ENCODE measurements at regions not wholly inside any gene's neighbourhood (a gene's known extent, or its start where the extent isn't known, plus 50 kb on each side); places are given as distances from the start of the nearest gene placed in this dataset.

DNA sequence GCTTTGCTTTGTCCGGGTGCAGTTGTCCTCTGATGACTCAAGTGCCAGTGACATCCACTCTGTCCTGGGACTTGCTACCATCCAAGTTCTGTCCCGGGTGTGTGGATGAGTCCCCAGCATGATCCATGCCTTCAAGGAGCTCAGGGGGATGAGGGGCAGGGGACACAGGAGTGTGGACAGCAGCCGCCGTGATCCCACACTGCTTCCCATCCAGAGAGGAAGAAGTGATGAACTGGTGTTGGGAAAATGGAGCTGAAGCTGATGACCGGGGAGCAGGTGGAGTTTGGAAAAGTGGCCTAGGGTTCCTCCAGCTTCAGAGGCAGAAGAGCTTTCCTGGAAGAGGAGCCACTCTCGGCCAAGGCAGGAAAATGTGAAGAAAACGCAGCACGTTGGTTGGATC is 249.6 kb upstream of the TNRC6C start:
- DNase-seq (ENCODE audit: low read depth in 2 of 2): no peak

DNA sequence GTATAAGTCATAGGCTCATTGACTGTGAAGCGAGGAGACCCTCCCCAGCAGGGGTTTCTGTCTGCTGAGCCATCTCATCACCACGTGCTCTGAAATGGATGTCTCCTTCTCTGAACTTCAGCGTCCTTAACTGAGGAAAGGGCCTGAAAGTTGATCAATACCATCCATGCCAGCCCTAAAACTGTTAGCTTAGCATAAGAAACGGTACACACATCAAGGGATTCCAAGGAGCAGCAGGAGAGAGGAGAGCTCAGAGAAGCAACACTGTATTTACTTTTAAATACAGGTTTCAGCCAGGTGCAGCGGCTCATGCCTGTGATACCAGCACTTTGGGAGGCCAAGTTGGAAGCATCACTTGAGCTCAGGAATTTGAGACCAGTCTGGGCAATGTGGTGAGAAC is 248.9 kb upstream of the TNRC6C start:
- DNase-seq (ENCODE audit: low read depth in 2 of 2): no peak

DNA sequence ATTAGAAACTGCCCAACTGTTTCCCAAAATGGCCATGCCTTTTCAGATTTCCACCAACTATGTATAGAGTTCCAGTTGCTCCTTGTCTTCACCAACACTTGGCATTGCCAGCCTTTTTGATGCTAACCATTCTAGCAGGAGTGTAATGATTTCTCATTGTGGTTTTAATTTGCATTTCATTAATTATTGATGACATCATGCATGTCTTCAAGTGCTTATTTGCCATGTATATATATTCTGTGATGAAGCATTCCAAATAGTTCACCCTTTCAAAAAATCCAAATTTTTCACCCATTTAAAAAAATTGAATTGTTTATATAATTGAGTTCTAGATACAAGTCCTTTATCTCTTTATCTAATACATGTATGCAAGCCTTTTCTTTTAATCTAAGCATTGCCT is 245.9 kb upstream of the TNRC6C start:
- DNase-seq (ENCODE audit: low read depth in 2 of 2): no peak

DNA sequence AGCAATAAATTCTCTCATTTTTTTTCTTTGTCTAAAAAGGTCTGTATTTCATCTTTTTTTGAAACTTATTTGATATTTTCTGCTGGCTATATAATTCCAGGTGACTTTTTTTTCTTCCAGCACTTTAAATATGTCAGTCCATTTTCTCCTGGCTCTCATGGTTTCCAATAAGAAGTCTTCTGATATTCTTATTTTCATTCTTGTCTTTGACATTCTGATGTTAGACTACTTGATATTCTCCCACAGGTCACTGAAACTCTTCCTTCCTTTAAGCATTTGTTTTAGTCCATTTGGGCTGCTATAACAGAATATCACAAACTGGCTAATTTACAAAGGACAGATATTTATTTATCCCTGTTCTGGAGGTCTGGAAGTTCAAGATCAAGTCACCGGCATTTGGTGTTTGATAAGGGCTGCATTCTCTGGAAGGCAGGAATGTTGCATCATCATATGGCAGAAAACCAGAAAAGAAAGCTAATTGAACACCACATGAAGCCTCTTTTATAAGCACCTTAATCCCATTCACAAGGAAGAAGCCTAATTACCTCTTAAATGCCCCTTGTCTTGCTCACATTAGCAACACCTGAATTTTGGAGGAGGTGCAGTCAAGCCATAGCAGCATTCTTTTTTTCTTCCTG is 242.1 kb upstream of the TNRC6C start:
- no peak for DNase-seq (ENCODE audit: low read depth in 2 of 2)

DNA sequence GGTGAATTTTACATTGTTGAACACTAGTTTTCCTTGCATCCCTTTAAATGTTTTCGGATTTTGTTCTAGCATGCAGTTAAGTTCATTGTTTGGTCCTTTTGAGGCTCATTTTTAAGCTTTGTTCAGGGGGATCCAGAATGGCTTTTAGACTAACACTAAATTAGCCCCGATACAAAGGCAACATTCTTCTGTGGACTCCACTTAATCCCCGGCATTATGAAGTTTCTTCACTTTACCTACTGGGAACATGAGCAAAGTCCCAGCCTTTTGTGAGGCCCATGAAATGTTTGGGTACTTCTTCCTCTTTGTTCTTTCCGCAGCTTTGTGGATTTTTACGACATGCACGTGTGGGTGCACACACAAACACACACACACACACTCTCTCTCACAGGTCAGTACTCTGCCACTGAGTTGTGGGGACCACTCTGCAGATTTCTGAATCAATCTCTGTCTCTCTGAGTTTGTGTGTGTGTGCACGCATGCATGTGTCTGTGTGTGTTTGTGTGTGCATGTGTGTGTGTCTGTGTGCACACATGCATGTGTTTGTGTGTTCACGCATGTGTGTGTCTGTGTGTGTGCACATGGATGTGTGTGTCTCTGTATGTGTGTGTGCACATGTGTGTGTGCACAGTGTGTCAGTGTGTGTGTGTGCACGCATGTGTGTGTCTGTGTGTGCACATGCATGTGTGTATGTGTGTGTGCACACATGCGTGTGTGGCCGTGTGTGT is 240.4 kb upstream of the TNRC6C start:
- DNase-seq (ENCODE audit: low read depth in 2 of 2): no peak

DNA sequence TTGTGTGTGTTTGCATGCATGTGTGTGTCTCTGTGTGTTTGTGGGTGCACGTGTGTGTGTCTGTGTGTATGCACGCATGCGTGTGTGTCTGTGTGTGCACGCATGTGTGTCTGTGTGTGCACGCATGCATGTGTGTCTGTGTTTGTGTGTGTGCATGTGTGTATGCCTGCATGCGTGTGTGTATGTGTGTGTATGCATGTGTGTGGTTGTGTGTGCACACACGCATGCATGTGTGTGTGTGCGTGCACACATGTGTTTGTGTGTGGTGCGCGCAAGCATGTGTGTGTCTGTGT is 239.9 kb upstream of the TNRC6C start:
- no peak for DNase-seq (ENCODE audit: low read depth in 2 of 2)

DNA sequence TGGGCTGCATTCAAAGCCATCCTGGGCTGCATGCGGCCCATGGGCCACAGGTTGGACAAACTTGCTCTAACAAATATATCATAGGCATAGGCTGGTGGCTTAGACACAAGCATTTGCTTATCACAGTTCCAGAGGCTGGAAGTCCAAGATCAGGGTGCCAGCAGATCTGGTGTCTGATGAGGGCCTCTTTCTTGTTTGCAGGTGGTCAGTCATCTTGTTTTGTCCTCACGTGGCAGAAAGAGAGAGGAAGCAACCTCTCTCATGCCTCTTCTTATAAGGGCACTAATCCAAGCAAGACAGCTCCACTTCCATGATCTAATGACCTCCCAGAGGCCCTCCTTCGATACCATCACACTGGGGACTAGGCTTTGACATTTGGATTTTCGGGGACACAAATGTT is 238.7 kb upstream of the TNRC6C start:
- DNase-seq (ENCODE audit: low read depth in 2 of 2): no peak

DNA sequence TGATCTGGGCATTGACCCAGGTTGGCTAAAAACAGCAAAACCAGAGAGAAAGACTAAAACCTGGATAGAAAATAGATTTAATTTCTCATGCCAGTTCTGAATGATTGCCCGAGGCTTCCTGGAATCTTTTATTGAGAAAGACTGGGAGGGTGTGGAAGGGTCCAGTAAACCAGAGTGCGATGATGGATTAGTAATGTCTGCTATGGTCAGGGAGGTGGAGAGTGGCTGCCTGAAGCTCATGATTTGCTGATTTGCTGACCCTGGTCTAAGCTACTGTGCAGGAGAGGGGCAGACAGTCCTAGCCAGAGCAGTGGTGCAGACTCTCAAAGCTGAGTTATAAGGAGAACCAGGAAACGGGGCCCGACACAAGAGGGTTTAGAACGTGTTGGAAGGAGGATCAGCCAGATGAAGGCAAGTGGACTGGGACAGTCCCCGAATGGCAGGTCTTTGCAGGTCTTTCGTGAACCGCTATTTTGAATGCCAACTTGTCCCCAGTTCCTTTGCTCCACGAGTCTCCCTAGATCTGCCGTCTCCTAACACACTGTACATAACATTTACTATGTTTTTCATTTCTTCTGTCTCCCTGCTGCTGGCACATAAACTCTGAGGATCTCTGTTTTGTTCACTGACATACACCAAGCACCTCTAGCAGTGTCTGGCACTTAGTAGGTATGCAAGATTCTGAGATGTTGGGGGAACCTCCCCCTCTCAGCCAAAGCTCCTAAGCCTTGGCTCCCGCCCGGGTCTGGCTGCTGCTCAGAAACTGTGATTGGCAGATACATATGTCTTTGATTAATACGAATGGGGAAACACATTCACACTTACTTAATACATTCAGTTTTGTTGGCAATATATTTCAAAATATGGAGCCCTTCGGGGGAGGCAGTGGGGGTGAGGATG is 237.3 kb upstream of the TNRC6C start:
- DNase-seq (ENCODE audit: low read depth in 2 of 2): no peak

DNA sequence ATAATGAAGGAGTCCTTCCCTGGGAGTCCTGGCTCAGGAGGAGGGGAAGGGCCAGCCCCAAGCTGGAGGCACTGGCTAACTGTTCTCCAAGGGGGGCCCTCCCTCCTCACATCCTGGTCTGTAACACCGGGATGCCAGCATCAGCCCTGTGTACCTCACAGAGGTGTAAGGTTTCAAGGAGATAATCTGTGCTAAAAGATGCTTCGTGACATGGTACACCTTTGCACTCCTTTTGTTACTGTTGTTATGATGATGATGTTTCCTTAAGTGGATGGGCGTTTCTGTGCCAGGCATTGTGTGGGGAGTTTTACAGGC is 236.7 kb upstream of the TNRC6C start:
- no peak for DNase-seq (ENCODE audit: low read depth in 2 of 2)

DNA sequence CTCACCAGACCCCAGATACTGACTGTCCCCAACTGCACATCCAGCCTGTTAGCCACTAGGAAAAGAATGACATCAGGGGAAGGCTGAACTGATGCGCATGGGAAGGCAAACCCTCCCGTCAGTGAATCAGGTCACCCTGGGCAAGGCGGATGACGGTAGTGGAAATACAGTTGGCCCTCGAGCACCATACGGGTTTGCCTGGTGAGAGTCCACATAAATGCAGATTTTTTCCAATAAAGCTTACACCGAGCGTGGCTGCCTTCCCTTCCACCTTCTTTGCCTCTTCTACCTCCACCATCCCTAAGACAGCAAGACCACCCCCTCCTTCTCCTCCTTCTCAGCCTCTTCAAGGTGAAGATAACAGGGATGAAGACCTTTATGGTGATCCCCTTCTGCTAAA is 236.1 kb upstream of the TNRC6C start:
- DNase-seq (ENCODE audit: low read depth in 2 of 2): no peak

DNA sequence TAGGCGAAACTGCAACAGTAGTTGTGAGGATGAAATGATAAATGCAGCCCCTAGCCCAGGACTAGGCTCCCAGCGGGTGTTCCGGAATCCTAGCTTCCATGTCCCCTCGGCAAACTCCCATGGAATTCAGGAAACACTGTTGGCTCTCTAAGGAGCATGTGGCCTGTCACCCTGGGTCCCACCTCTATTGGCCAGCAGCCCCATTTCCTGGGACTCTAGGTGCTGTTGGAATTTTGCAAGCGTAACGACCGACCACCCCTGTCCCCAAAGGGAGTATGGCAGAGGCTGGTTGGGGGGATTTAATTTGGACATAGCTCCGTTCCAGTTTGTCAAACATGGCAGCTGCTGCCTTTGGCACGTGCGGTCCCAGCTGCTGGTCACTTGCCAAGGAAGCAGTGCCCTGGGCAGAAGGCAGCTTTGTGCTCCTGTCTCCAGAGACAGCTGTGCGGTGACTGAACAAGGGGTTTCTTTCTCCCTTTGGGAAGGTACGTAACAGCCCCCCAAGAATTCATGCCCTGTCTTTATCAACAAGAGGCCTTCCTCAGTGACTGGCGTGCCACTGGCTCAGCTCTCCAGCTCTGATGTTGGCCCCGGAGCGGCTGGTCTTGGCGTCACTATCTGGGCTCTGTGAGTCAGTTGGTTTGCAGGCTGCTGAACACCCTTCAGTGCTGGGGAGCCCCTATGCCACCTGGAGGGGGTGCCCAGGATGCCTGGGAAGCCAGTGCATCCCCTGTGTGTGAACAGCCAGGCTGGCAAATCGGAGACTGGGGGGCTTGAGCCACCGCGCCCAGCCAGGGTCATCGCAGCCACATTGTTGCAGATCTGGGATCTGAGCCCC is 235.2 kb upstream of the TNRC6C start:
- DNase-seq (ENCODE audit: low read depth in 2 of 2): no peak

DNA sequence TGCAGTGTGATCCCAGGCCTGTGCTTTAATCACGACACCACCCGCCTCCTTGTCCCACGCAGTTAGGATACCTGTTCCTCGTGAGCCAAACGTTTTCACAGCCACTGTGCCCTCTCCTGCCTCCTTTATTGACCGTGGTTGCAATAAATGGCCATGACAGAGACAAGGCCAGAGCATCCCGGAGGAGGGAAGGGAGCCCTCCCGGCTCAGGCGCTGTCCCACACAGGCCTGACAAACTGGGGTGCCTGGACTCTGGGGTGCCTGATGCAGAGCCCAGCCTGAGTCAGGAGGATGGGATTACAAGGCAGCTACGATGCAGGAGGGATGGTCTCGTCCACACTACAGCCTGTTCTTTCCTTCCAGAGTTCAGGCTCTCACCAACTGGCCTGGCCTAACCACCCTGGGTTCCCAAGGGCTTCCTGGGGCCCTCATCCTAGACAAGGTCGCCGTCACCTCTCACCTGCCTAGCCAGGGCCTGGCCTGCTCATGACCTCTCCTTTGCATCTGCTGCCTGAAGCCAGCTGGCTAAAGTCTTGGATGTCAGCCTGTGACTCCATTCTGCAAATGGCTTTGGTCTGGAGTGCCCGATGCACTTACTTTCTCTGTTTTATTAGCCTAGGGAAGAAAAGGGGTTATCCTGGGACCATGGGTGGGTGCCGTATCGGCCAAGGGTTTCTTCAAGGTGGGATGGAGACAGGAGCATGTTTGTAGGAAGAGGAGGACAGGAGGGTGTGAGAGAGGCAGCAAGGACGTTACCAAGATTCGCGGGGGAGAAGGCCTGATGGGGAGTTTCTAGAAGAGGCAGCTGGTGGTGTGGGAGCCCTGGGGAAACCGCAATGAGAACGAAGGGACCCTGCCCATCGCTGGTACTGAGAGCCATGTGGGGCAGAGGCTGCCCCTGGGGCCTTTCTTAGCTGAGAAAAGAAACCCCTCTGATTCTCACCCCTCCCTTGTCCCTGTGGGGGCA is 234.3 kb upstream of the TNRC6C start:
- DNase-seq (ENCODE audit: low read depth in 2 of 2): no peak

DNA sequence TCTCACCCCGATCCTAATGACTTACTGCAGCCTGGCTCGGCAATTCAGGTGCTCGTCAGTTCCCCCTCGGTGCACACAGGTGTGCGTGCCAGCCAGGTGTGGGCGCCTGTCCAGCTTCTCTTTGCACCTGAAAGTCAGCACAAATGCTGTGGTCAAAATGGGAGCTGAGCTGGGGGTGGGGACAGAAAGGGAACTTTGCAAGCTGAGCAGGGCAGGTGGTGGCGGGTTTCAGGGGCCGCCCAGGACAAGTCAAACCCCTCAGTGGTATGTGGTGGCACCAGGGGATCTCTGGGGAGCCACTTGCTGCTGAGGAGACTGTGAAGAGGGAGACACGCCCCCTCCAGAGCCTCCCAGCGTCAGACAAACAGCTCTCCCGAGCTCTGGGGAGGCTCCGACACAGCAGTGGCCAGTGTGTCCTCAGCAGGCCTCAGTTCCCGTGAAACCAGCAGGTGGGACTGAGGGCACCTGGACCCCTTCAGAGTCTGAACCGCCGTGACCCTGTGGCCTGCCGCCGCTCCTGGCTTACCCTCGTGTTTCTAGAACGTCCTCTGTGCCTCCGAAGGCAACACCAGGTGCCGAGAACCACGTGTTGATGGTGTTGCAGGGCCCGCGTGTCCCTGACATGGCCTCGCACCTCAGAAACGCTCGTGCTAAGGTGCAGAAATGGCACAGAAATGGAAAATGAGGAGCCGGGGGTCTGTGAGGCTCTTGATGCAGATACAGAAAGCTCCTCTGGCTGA is 233.5 kb upstream of the TNRC6C start:
- DNase-seq (ENCODE audit: low read depth in 2 of 2): no peak

DNA sequence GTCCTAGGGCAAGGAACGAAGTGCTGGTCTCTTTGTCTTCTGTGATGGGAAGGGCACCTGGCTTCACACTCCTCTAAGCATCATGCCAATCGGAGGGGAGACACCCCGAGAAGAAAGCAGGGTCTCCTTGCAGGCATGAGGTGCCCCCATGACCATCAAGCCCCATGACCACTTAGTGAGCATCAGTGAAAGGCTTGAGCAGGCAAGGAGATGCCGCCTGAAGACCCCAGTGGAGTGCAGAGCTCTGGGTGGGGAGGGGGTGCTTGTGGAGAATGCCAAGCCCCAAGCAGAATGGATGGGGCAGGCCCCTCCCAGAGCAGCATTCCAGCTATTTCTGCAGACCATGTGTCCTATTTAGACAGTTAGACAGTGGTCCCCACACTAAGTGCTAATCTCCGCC is 232.7 kb upstream of the TNRC6C start:
- DNase-seq (ENCODE audit: low read depth in 2 of 2): no peak

DNA sequence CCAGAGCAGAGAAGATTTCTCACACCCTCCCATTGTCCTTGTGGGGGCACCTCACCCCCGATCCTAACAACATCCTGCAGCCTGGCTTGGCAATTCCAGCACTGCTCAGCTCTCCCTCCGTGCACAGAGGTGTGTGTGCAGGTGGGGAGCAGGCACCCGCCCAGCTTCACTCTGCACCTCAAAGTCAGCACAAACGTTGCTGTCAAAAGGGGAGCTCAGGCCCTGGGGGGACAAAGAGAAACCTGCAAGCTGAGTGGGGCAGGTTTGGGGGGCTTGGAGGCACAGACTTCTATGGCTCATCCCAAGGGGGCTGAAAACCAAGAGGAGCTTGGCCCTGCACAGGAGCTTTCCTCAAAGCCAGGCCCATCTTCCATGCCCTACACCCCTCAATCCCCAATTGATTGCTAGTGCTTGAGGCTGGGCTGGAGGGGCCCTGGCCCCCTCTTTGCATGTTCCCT is 231.9 kb upstream of the TNRC6C start:
- DNase-seq (ENCODE audit: low read depth in 2 of 2): no peak

DNA sequence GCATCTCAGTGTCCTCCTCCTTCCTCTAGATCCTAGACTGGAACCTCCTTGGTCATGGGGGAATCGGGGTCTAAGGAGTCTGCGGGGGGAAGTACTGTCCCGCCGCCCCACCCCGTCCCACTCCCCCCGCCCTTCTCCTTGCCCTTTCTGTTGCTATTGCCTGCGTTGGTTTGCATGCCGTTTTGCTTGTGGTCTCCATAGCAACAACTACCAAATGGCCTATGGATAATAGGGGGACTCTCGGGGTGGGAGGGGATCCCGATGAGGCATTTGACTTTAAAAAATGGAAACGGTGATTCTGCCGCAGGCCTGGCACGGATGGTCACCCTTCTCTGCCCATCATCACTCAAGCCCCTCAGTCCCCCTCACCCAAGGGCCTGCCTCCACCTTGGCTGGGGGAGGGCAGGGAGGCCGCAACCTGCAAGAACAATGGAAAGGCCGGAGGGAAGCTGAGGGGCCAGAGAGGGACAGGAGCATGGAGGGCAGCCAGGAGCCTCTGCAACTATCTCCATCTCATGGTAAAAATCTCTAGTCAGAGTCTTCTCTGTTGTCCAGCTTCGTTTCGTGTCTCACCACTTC is 231.4 kb upstream of the TNRC6C start:
- DNase-seq (ENCODE audit: low read depth in 2 of 2): no peak

DNA sequence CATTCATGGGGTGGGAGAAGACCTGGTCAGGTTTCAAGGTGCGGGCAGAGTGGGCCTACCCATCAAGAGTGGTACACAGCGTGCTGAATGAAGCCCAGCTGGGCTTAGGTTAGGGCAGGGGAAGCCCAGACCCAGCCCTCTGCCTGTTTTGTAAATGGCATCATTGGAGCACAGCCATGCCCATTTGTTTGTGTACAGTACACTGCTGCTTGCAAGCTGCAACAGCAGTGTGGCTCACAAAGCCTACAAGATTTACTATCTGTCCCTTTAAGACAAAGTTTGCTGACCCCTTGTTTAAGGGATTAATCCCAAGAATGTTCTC is 230.1 kb upstream of the TNRC6C start:
- no peak for DNase-seq (ENCODE audit: low read depth in 2 of 2)

DNA sequence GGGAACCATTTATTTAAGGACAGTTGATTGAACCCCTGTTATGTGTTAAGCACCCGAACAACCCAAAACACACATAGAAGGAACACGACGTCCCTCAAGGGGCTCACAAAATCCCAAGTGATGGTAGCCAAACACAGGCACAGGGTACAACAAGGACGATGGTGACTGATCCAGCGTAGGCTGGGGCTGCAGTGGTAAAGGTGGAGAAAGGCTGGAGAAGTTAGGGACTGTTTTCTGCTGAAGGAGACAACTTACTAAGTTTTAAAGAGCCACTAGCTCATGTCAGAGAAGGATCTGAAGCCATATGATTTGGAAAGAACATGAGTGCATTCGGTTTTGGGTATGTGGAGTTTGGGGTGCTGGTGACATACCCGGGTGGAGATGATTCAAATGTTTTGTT is 229.6 kb upstream of the TNRC6C start:
- DNase-seq (ENCODE audit: low read depth in 2 of 2): no peak

DNA sequence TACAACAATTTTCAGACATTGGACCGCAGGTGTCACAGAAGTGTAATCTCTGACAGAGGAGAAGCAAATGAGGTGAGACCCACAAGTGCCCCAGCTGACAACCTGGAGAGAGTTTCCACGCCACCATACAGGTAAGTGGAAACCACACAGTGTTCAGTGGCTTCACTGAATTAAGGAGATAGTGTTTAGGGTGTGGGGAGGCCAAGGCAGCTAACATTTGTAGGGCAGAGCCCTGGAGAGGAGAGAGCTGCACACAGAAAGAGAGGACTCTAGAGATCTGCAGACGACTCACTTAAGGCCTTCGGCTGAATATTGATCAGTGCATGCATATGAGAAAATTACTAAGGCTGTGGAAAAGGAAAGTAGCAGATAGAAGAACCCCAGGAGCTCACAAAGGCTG is 228.9 kb upstream of the TNRC6C start:
- DNase-seq (ENCODE audit: low read depth in 2 of 2): no peak

DNA sequence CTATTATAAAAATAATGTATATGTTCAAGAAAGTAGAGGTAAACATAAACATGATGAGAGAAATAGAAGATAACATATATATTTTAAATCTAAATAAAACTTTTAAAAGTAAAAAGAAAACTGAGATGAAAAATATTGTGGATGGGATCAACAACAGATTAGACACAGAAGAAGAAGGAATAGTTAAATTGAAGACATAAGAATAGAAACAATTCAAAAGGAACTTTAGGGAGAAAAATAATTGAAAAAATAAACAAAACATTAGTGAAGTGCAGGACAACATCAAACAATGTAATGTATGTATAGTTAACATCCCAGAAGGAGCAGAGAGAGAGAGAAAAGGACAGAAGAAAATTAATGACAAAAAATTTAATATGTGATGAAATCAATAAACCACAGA is 228.1 kb upstream of the TNRC6C start:
- DNase-seq (ENCODE audit: low read depth in 2 of 2): no peak
